ENCODE measurements at regions not wholly inside any gene's neighbourhood (a gene's known extent, or its start where the extent isn't known, plus 50 kb on each side); places are given as distances from the start of the nearest gene placed in this dataset.

GRCh38 chr21:41653954-41654491 is 112.8 kb downstream of the RIPK4 start:
- no peak for DNase-seq

GRCh38 chr21:41653243-41653953 is 113.5 kb downstream of the RIPK4 start:
- no peak for DNase-seq

GRCh38 chr21:41651830-41652229 is 115.0 kb downstream of the RIPK4 start:
- DNase-seq = no peak

GRCh38 chr21:41651406-41651805 is 115.4 kb downstream of the RIPK4 start:
- no peak for DNase-seq

GRCh38 chr21:41650526-41651145 is 116.2 kb downstream of the RIPK4 start:
- DNase-seq = no peak

- no peak for DNase-seq
Observed at GRCh38 chr21:41648591-41649031, 118.2 kb downstream of the RIPK4 start.

GRCh38 chr21:41647806-41648561 is 118.9 kb downstream of the RIPK4 start:
- no peak for DNase-seq

- no peak for DNase-seq
Observed at GRCh38 chr21:41643246-41643966, 123.4 kb downstream of the RIPK4 start.

- DNase-seq = no peak
Observed at GRCh38 chr21:41641821-41642701, 124.8 kb downstream of the RIPK4 start.

GRCh38 chr21:41641510-41641815 is 125.4 kb downstream of the RIPK4 start:
- no peak for DNase-seq

GRCh38 chr21:41640748-41641509 is 125.9 kb downstream of the RIPK4 start:
- DNase-seq = no peak

- DNase-seq = no peak
Observed at GRCh38 chr21:41639766-41640165, 127.1 kb downstream of the RIPK4 start.

GRCh38 chr21:41639336-41639735 is 127.5 kb downstream of the RIPK4 start:
- DNase-seq = no peak

- DNase-seq = no peak
Observed at GRCh38 chr21:41638201-41638790, 128.6 kb downstream of the RIPK4 start.

GRCh38 chr21:41636636-41637630 is 129.0 kb upstream of the TMPRSS2 start:
- no peak for DNase-seq

- no peak for DNase-seq
Observed at GRCh38 chr21:41635874-41636273, 127.9 kb upstream of the TMPRSS2 start.

GRCh38 chr21:41634858-41635257 is 126.9 kb upstream of the TMPRSS2 start:
- DNase-seq = no peak

- no peak for DNase-seq
Observed at GRCh38 chr21:41634211-41634694, 126.3 kb upstream of the TMPRSS2 start.
